NCI-H345 treated with DMSO at 0.1 percent for 48 hours (cell line): ENCODE measurements at regions not wholly inside any gene's neighbourhood (a gene's known extent, or its start where the extent isn't known, plus 50 kb on each side); places are given as distances from the start of the nearest gene placed in this dataset.

Source experiments
- DNase-seq: peaks from one replicate; lab custom pipeline; 2025; ENCODE audit not compliant: unreplicated experiment; lab: John Stamatoyannopoulos, UW

DNA sequence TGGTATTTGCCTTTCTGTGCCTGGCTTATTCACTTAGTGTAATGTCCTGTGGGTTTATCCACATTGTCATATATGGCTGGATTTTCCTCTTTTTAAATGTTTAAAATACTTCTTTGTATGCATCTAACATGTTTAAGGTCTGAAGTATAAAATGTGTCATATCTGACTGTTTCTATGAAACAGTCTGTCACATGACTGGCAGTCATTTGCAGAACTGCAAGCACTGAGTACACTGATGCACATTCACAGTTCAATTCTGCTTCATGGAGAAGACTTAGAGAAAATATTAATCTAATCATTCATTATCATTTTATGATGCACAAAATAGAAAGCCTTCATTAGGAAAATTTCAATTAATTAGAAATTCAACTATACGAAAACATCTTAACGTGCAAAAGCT is 119.7 kb upstream of the PRSS58 start:
- no peak for DNase-seq

DNA sequence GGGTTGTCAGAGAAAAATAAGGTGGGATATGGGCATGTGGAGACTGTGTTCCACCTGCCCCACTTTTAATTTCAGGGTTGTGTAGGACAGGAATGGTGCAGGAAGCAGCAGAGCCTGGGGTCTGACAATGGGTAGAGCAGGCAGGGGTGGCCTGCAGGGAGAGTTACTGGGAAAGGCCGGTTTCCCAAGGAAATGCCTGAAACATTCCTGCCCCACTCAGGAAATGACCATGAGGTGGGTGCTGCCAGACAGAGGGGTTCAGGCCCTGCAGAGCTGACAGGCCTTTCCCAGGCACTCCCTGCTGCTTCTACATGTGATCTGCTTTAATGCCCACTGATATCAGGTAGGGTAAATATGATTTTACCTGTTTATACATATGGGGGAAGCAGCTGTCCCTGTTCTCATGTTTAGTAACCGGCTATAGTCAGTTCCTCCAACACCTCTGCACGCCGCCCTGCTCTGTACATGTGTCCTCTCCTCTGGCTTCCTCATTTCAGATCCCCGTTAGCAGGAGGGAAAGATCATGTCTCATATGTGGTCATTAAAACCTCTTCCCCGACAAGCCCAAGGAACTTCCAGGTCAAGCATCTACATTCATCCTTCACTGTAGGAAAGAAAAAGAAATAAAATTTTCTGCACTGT is 118.6 kb upstream of the PRSS58 start:
- DNase-seq = no peak

DNA sequence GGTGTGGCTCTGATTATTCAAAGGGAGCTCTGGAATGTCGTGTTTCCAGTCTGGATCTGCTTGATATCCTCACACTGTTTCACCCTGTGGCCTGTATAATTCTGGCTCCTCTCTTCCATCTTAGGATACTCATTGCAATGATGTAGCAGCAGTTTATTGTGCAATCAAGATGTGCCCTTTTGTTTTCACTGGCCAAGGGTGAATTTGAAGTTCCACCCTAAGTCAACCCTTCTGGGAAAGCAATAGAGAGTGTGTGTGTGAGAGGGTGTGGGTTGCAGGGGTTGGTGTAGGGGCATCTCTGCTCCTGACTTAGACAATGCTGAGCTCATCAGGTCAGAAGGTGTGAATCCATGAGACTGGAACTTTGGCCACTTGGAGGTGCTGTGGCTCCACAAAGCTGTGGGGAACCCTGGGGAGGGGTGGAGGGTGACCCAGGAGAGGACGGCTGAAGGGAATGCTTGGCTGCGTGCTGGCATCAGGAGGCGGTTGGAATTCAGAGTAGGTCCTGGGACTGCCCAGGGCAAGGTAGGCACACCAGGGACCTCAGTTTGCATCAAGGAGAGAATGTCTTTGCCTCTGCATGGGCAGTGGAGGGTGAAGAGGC is 118.0 kb upstream of the PRSS58 start:
- no peak for DNase-seq

DNA sequence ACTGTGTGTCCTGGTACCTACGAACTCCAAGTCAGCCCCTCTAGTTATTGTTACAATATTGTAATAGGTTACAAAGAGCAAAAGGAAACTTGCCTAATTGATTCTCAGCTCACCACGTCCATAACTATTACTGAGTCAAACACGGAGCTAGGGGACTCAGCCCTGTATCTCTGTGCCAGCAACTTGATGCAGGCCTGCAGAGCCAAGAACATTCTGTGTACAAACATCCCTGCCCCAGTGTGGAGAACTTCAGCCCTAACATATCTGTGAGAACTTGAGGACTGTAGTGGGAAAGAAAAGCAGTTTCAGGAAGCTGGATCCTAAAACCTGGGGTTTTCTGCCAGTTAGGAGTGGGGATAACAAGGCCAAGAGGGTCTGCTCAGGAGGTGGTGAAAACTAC is 114.9 kb upstream of the PRSS58 start:
- no peak for DNase-seq

DNA sequence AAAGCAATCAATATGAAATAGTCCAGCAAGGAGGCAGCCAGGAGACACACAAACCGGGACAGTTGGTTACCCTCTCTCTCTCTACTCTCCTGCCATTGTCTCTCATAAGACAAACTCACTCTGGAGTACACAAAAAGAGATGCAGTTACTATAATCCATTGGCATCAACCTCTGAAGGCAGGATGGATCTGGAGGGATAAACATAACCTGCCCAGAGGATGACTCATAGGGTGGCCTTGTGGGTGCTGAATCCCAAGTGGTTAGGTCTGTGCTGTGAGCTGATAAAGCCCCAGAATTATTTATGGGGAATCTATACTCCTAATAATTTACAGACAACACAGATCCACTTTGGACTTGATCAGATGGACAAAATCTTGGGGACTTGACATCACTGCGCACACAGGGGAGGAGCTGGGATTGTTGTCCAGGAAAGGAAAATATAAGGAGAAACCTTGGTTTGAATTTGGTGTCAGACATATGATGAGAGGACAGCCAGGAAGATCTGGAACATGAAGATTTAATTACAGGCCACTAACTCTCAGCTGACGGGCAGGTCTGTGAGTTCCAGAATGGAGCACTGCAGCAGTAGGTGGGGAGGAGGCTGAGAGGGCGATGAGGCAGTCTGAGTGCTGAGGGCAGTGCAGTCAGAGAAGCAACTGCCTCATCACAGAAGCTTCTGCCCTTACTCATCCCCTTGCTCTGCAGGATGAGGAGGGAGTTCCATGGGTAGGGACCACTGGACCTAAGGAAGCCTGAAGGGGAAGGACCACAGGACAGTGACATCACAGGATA is 113.9 kb upstream of the PRSS58 start:
- DNase-seq = no peak

DNA sequence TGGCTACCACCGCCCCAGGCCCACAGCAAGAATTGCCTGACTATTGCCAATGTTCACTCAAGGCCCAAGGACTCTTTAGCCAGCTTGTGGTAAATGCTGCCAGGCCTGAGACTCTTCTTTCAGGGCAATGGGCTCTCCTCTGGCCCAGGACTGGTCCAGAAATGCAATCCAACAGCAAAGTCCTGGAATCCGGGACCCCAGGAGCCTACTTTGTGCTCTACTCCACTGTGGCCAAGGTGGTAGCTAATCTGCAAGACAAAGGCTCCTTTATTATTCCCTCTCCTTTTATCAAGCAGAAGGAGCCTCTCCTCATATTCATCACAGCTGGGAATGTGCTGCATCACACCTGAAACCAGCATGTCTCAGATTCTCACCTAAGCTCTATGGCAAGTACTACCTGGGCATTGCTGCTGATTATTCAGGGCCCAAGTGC is 107.6 kb upstream of the PRSS58 start:
- no peak for DNase-seq

DNA sequence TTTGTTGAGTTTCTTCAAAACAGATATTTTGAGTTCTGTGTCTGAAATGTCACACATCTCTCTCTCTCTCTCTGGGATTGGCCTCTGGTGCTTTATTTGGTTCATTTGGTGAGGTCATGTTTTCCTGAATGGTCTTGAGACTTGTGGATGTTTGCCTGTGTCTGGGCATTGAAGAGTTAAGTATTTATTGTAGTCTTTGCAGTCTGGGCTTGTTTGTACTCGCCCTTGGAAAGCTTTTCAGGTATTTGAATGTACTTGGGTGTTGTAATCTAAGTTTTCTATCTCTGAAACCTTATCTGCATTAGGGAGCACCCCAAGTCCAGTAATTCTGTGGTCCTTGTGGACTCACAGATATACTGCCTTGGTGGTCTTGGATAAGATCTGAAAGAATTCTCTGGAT is 106.7 kb upstream of the PRSS58 start:
- DNase-seq = no peak

DNA sequence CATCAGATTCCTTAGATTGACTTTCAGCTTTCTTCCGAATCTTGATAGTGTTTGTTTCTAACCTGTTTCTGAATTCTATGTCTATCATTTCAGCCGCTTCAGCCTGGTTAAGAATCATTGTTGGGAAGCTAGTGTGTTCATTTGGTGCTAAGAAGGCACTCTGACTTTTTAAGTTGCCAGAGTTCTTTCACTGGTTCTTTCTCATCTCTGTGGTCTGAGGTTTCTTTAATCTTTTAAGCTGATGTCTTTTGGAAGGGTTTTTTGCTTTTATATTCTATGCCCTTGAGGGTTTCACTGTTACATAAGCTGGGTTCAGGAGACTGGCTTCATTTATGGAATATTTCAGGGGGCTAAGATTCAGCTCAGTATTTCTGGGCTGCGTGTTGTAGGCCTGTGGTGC is 104.5 kb upstream of the PRSS58 start:
- no peak for DNase-seq

DNA sequence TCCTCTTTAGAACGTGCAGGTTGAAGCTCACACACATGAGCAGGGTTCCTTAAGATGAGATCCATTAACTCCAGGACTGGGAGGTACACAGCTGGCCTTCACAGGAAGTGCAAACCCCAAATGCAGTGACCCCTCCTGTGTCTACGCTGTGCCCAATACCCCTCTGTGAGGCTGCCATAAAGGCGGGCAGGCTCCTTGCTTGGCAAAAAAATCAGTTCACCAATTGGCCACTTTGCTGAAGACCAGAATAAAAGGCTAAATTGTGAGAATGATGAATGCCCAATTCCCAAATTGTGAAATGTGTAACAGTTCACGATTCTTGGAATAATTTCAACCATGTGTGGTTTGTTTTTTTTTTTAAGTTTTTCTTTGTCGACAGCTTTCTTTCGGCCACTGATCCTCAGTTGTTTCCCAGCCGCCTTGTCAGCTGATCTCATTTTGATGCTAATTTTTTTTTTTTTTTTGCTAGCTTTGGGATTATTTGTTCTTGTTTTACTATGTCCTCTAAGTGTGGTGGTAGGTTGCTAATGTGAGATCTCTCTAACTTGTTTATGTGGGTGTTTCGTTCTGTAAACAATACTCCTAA is 101.9 kb upstream of the PRSS58 start:
- DNase-seq = no peak

DNA sequence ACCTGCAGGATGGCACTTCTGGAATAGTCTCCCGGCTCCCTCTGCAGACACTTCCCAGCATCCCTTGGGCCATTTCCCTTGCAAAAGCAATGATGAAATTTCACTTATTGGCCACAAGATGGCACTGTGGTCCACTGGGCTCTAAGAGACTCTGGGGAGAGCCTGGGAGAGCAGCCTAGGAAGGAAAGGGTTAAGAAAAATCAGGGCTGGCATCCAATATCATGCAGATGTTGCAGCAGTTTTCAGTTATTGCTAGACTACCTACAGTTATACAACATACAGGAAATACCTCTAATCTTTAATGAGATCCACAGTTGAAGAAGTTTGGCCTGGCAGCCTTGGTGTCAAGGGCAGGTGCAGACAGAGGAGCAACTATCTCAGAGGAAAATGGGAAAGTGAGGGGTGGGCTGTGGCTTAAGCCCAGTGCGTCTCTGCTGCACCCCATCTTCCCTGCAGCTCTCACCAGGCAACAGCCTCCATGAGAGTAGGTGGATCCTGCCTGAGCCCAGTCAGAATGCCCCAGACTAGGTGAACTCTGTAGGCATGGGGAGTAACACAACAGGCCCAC is 100.2 kb upstream of the PRSS58 start:
- DNase-seq = peak; percentile 60

DNA sequence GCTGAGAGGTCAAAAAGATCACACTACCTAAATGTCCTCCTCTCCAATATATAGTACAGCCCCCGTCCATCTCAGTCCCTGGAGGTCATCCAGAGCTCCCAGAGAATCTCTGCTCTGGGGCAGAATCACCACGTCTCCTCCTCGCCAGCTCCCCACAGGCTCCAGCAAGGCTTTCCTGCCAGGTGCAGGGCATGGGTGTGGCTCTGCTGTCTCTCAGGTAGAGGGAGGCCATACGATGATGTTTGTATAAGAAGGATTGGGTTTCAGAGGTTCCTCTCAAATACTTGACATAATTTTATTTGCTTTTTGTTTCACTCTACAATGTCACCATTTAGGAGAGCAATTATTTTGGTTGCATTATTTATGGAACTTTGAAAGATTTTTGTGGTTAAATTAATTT is 98.3 kb upstream of the PRSS58 start:
- peak; percentile 66 for DNase-seq

DNA sequence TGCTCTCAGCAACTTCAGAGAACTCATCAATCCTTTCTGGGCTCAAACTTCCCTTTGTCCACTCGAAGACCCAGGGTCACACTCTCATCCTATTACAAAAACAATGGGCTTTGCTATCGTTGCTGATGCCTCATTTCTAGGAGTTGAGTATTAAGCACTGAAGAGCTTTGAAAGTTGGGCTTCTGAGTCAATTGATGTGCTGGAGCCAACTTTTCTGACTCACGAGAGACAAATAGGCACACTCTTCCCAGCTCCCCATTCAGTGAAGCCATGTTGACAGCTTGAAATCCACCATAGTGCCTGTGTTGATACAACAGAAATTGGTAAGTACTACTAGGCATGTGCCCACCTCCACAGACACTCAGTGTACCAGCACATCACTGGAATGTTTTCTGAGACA is 97.5 kb upstream of the PRSS58 start:
- no peak for DNase-seq

DNA sequence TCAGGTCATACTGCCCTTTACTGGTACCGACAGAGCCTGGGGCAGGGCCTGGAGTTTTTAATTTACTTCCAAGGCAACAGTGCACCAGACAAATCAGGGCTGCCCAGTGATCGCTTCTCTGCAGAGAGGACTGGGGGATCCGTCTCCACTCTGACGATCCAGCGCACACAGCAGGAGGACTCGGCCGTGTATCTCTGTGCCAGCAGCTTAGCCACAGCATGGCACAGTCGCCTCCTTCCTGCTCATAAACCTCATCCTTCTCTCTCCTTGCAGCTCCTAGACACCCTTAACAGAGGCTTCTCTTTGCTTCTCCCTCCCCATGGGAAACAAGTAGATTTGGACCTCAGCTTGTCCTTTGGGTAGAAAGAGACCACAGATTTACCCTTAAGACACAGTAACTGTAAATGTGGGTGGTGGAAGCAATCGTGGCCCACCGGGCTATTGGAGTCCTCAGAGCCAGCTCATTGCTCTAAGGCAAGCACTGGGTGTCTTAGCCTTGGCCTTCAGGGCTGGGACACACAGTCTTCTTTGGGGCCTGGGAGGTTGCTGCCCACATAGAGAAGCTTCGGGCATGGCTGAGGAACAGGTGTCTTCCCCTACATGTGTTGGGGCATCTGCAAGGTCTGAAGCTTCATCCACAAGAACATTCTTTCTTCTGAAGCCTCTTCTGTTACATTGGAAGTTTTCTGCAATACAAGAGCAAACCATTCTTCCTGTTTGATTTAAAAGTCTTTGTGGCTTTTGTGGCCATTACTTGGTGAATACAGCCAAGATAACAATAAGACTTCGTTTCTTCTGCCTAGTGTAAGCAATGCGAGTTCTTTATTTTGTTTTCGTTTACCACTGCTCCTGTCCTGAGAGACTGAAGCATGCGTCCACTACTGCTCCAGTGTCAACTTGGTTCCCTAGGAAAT is 95.5 kb upstream of the PRSS58 start:
- DNase-seq = no peak

DNA sequence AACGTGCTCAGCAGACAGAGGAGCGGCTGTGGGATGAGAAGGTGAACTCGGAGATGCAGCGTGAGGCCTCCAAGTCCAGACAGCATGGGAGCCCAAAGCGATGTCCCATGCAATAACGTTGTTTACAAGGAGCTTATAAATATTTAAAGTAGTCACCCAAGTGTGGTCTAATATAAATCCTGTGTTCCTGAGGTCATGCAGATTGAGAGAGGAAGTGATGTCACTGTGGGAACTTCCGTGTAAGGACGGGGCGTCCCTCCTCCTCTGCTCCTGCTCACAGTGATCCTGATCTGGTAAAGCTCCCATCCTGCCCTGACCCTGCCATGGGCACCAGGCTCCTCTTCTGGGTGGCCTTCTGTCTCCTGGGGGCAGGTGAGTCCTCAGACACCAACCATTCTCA is 94.7 kb upstream of the PRSS58 start:
- no peak for DNase-seq

DNA sequence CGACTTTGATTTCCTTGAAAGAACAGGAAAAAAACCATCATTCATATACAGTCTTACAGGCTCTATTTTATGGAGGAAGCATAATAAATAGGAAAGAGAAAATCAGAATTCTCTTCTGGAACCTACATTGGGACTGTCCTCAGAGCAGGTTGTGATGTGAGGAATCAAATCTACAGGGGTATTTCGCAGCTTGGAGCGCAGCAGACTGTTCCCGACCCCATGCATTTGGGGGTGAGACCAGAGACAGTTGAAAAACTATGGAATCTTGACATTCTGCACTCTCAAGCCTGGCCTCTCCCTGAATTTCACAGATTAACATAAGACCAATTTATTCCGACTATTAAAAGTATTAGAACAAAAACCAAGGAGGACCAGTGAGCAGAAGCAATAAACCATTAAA is 93.3 kb upstream of the PRSS58 start:
- DNase-seq = no peak

DNA sequence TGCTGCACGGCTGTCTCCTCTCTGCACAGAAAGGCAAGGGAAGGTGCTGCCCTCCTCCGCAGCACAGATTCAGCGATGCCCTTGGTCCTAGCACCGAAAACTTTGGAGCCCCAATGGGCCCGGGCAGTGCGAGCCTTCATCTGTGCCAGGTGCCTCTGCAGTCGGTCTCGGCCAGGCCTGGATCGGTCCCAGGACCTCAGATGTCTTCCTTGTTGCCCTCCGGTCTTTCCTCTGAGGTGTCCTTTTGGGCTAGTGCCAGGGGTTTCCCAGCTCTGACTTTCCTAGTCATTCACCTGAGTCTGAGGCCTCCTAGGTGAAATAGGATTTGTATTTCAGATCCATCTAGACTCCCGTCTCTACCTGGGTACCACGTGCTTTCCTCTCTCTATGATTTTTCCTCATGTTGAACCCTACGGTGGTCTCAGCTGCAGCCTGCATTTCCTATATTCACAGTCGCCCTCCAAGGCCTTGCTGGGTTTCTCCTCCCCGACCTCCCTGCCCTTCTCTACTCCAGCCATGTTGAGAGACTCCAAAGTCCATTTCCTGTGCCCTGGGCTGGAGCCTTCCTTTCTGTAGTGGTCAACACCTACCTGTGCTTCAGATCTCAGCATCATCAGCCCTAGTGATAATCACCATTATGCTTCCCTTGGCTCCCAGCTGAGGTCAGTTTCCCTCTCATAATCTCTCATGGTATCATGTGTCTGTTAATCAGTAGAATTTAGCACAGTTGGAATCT is 92.0 kb upstream of the PRSS58 start:
- no peak for DNase-seq

DNA sequence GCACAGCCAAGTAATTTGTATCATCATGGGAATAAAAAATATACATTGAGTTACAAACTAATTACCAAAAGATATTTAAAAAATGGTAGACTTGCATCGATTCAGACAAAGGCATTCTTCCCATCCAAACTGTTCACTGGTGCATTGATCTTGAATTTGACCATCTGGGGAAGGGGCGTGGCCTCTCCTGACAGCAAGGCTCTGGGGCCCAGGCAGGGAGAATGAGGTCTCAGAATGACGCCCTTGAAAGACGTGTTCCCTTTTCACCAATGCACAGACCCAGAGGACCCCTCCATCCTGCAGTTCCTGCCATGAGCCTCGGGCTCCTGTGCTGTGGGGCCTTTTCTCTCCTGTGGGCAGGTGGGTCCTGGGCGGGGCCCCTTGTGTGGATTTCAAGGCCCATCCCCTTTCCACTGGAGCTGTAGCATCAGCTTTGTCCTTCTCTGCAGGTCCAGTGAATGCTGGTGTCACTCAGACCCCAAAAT is 91.1 kb upstream of the PRSS58 start:
- no peak for DNase-seq

DNA sequence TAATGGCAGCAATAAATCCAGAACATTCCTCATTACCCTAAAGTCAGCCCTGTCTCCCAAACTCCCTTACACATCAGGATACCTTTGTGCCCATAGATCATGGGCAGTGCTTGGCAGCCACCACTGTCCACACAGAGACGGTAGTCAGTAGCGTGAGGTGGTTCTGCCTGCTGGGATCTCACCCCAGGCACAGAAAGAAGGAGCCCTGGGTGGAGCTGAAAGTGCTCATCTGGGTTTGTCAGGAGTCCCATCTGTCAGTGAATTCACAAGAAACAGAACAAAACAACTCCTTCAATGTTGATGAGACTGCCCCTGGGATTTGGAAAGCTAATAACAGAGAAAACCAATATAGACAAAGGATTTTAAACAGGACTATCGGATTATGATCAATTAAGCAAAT is 90.2 kb upstream of the PRSS58 start:
- DNase-seq = no peak

DNA sequence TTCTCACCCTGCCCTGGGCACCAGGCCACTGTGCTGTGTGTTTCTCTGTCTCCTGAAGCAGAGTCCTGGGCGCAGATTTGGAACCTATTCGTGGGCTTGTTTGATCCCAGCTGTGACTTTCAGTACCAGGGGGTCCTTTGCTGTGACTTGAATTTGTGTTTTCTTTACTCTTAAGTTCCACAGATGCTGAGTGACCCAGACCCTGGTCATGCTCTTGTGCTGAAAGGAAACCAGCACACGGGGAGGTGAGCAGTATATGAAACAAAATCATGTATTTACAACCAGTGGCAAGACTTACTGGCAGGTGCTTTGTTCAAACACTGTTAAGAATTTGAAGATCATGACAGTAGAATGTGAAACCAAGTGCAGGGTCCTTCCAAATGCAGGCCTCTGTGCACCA is 89.2 kb upstream of the PRSS58 start:
- DNase-seq = no peak

DNA sequence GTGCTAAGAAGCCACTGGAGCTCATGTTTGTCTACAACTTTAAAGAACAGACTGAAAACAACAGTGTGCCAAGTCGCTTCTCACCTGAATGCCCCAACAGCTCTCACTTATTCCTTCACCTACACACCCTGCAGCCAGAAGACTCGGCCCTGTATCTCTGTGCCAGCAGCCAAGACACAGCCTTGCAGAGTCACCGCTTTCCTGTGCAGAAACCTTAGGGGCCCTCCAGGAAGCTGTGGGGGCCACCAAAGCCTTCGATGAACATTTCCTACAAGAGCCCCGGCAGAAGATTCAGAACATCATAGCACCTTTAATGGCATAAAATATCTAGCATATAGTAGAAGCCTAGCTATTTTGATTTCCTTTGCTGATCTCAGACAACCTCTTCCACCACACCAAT is 88.0 kb upstream of the PRSS58 start:
- no peak for DNase-seq
